LNCaP clone FGC (cell line): ENCODE measurements at regions not wholly inside any gene's neighbourhood (a gene's known extent, or its start where the extent isn't known, plus 50 kb on each side); places are given as distances from the start of the nearest gene placed in this dataset.

Source experiments
- DNase-seq: peaks from one replicate; pipeline ENCODE4 v3.0.0-alpha.2; 2011; ENCODE audit warnings: low read depth
- H3K4me3 ChIP-seq: 2 replicates; pipeline ENCODE4 v1.5.1; 2011; ENCODE audit warnings: mild to moderate bottlenecking, low read depth, low read length, control low read depth
- CTCF ChIP-seq: IDR thresholded peaks from 2 replicates; pipeline ENCODE4 v1.5.1; 2012; ENCODE audit warnings: mild to moderate bottlenecking; ENCODE audit not compliant: control insufficient read depth, insufficient read depth; ENCODE audit errors: extremely low read depth

GRCh38 chr1:208332774-208333126 lies 88.6 kb upstream of the PLXNA2 start:
- DNase-seq = no peak
- no peak for TF ChIP-seq CTCF
- H3K4me3 ChIP-seq = no peak overlapping the region

- no peak for TF ChIP-seq CTCF
- no peak overlapping the region for H3K4me3 ChIP-seq
- no peak for DNase-seq
Observed at GRCh38 chr1:208333676-208334075, 89.5 kb upstream of the PLXNA2 start.

- H3K4me3 ChIP-seq = no peak overlapping the region
- no peak for TF ChIP-seq CTCF
- DNase-seq = no peak
Observed at GRCh38 chr1:208335371-208336136, 91.4 kb upstream of the PLXNA2 start.

- no peak for DNase-seq
- H3K4me3 ChIP-seq = no peak overlapping the region
- no peak for TF ChIP-seq CTCF
Observed at GRCh38 chr1:208336137-208336518, 91.9 kb upstream of the PLXNA2 start.

- H3K4me3 ChIP-seq = no peak overlapping the region
- no peak for DNase-seq
- TF ChIP-seq CTCF = no peak
Observed at GRCh38 chr1:208339911-208340310, 95.7 kb upstream of the PLXNA2 start.

- no peak for DNase-seq
- H3K4me3 ChIP-seq = no peak overlapping the region
- TF ChIP-seq CTCF = no peak
Observed at GRCh38 chr1:208343226-208343625, 99.0 kb upstream of the PLXNA2 start.
